GM12878 (cell line): ENCODE measurements at regions not wholly inside any gene's neighbourhood (a gene's known extent, or its start where the extent isn't known, plus 50 kb on each side); places are given as distances from the start of the nearest gene placed in this dataset.

Experiments used
- ATAC-seq: fragments of 200-7000 bp; cut with Tn5 transposase; 3 replicates; pipeline ENCODE4 v1.9.1; 2020; ENCODE audit warnings: mild to moderate bottlenecking, moderate library complexity
- BruUV-seq: library from RNA; stranded (reverse); fragments of 400-500 nt; replicated peaks from 2 replicates; lab custom pipeline; 2021; lab: Mats Ljungman, UMichigan
- CTCF ChIA-PET: fragments of 300-600 bp; sonication (Branson Sonifier 250); formaldehyde crosslinking; extraction: SDS; loops from one replicate; lab custom pipeline; 2021; ENCODE audit warnings: inconsistent platforms; lab: Yijun Ruan, JAX
- POLR2A ChIA-PET: fragments of 350-600 bp; formaldehyde crosslinking; extraction: SDS; loops from one replicate; lab custom pipeline; 2021; ENCODE audit warnings: inconsistent platforms; lab: Charles Lee
- RAD21 ChIA-PET: fragments of 300-600 bp; sonication (Branson Sonifier 250); formaldehyde crosslinking; loops from one replicate; lab custom pipeline; 2023; ENCODE audit warnings: antibody characterized with exemption; ENCODE audit not compliant: unreplicated experiment; lab: Charles Lee
- SMC1A ChIA-PET: fragments of 300-600 bp; sonication (Branson Sonifier 250); formaldehyde crosslinking; loops from one replicate; lab custom pipeline; 2023; ENCODE audit not compliant: unreplicated experiment, uncharacterized antibody; lab: Charles Lee
- DNase-seq: peaks from one replicate; pipeline ENCODE4 v3.0.0-alpha.2; 2011; ENCODE audit warnings: low read depth, low spot score
- FAIRE-seq: peaks from 3 replicates; lab custom pipeline; 2011; peaks lifted over from hg19 to GRCh38; lab: Jason Lieb, UNC
- H2AFZ ChIP-seq: 2 replicates; pipeline ENCODE4 v1.6.0; 2011; ENCODE audit warnings: low read depth, low read length, control low read depth; ENCODE audit not compliant: control insufficient read depth
- H3K27ac ChIP-seq: 2 replicates; pipeline ENCODE4 v1.5.1; 2011; ENCODE audit warnings: control low read depth; ENCODE audit not compliant: control insufficient read depth, insufficient read depth
- H3K27me3 ChIP-seq, 2 experiments: replicated peaks in 1 of 2; 2 replicates each; pipeline versions ENCODE4 v1.6.0 to v1.6.1; 2011; ENCODE audit warnings: low read length in 1 of 2; ENCODE audit not compliant: control insufficient read depth in 2 of 2, insufficient read depth in 2 of 2
- H3K36me3 ChIP-seq, 2 experiments: 2 replicates each; pipeline ENCODE4 v1.5.1; 2011; ENCODE audit warnings: low read length in 1 of 2; ENCODE audit not compliant: control insufficient read depth in 2 of 2, insufficient read depth in 2 of 2
- H3K4me1 ChIP-seq: 2 replicates; pipeline ENCODE4 v1.6.1; 2011; ENCODE audit warnings: mild to moderate bottlenecking, low read length, moderate library complexity, mixed read lengths; ENCODE audit not compliant: control insufficient read depth, insufficient read depth
- H3K4me2 ChIP-seq: 2 replicates; pipeline ENCODE4 v1.6.0; 2011; ENCODE audit warnings: control low read depth; ENCODE audit not compliant: control insufficient read depth, insufficient read depth
- H3K4me3 ChIP-seq: fragments of 200-600 bp; sonication (generic); 2 replicates; pipeline ENCODE4 v1.5.1; 2016
- H3K79me2 ChIP-seq: 2 replicates; pipeline ENCODE4 v1.6.0; 2011; ENCODE audit warnings: low read length; ENCODE audit not compliant: control insufficient read depth, insufficient read depth
- H3K9ac ChIP-seq: 2 replicates; pipeline ENCODE4 v1.8.0; 2011; ENCODE audit warnings: low read length, control low read depth, mixed read lengths; ENCODE audit not compliant: control insufficient read depth, insufficient read depth
- H3K9me3 ChIP-seq: replicated peaks from 3 replicates; pipeline ENCODE4 v1.5.1; 2011; ENCODE audit warnings: mild to moderate bottlenecking, low read length; ENCODE audit not compliant: control insufficient read depth, insufficient read depth
- H4K20me1 ChIP-seq: 2 replicates; pipeline ENCODE4 v1.6.0; 2011; ENCODE audit not compliant: control insufficient read depth, insufficient read depth
- BCL11A ChIP-seq: IDR thresholded peaks from 2 replicates; pipeline ENCODE4 v1.6.1; 2011; ENCODE audit warnings: low read depth, low read length
- CHD2 ChIP-seq: IDR thresholded peaks from 2 replicates; pipeline ENCODE4 v1.6.1; 2011; ENCODE audit warnings: low read depth, low read length, improper control_type of control experiment, borderline replicate concordance
- GATAD2B ChIP-seq: fragments of 450-650 bp; conservative IDR thresholded peaks from 2 replicates; pipeline ENCODE4 v1.6.1; 2017; ENCODE audit warnings: low read depth, mild to moderate bottlenecking, moderate library complexity
- IRF4 ChIP-seq: IDR thresholded peaks from 2 replicates; pipeline ENCODE4 v1.6.1; 2011; ENCODE audit warnings: low read depth, low read length
- KDM1A ChIP-seq: fragments of 200-600 bp; sonication (generic); IDR thresholded peaks from 2 replicates; pipeline ENCODE4 v1.6.1; 2016; ENCODE audit warnings: borderline replicate concordance
- NFYA ChIP-seq: IDR thresholded peaks from 2 replicates; pipeline ENCODE4 v1.6.1; 2011; ENCODE audit warnings: low read depth, mild to moderate bottlenecking, low read length, improper control_type of control experiment, borderline replicate concordance
- NRF1 ChIP-seq: conservative IDR thresholded peaks from 2 replicates; pipeline ENCODE4 v1.6.1; 2011; ENCODE audit warnings: mild to moderate bottlenecking, low read depth, low read length, improper control_type of control experiment
- RELA ChIP-seq: fragments of 450-650 bp; IDR thresholded peaks from 2 replicates; pipeline ENCODE4 v1.8.0; 2014; ENCODE audit warnings: borderline replicate concordance; ENCODE audit not compliant: partially characterized antibody
- TAF1 ChIP-seq: IDR thresholded peaks from 2 replicates; pipeline ENCODE4 v1.6.1; 2011; ENCODE audit warnings: mild to moderate bottlenecking, low read depth, low read length, borderline replicate concordance
- TCF3 ChIP-seq: IDR thresholded peaks from 2 replicates; pipeline ENCODE4 v1.6.1; 2012; ENCODE audit warnings: low read depth, mild to moderate bottlenecking, low read length, borderline replicate concordance; ENCODE audit not compliant: insufficient read depth
- ZNF384 ChIP-seq: IDR thresholded peaks from 2 replicates; pipeline ENCODE4 v1.6.1; 2012; ENCODE audit warnings: low read depth, mild to moderate bottlenecking, low read length, improper control_type of control experiment, borderline replicate concordance
- ZNF622 ChIP-seq: fragments of 450-650 bp; IDR thresholded peaks from 2 replicates; pipeline ENCODE4 v1.6.1; 2017; ENCODE audit warnings: mild to moderate bottlenecking, inconsistent platforms
- ZSCAN29 ChIP-seq: fragments of 450-650 bp; IDR thresholded peaks from 2 replicates; pipeline ENCODE4 v1.6.1; 2017; ENCODE audit warnings: mild to moderate bottlenecking, moderate library complexity
- WGBS: methylation state at CpG from one replicate; pipeline ENCODE4 v1.1.6; 2016; ENCODE audit warnings: low lambda C conversion rate; ENCODE audit not compliant: insufficient replicate concordance, insufficient coverage; ENCODE audit errors: missing lambda C conversion rate; 5-methylcytosine and 5-hydroxymethylcytosine counted together
- in situ Hi-C: fragments of 300-500 bp; cut with MboI; formaldehyde crosslinking; loops from 9 replicates; pipeline ENCODE4 v1.14.3; 2018; ENCODE audit warnings: mixed read lengths
- intact Hi-C: fragments of 100-400 bp; cut with micrococcal nuclease; formaldehyde crosslinking; loops from one replicate; pipeline ENCODE4 v1.14.2; 2022; ENCODE audit not compliant: unreplicated experiment
- TF ChIP-seq, protein P1 (sequence below): IDR thresholded peaks from 2 replicates; pipeline ENCODE4 v1.6.1; 2012; ENCODE audit warnings: low read length, inconsistent platforms
- TF ChIP-seq, protein P2 (sequence below): fragments of 450-650 bp; IDR thresholded peaks from 2 replicates; pipeline ENCODE4 v1.6.1; 2016; ENCODE audit warnings: mild to moderate bottlenecking, moderate library complexity, borderline replicate concordance
- TF ChIP-seq, protein P3 (sequence below): IDR thresholded peaks from 2 replicates; pipeline ENCODE4 v1.6.1; 2011; ENCODE audit warnings: mild to moderate bottlenecking, low read depth, low read length, moderate library complexity; ENCODE audit not compliant: insufficient replicate concordance
- TF ChIP-seq, protein P4 (sequence below): fragments of 150-350 bp; IDR thresholded peaks from 2 replicates; pipeline ENCODE4 v1.6.1; 2014; ENCODE audit warnings: mild to moderate bottlenecking, low read depth, low read length

DNA sequence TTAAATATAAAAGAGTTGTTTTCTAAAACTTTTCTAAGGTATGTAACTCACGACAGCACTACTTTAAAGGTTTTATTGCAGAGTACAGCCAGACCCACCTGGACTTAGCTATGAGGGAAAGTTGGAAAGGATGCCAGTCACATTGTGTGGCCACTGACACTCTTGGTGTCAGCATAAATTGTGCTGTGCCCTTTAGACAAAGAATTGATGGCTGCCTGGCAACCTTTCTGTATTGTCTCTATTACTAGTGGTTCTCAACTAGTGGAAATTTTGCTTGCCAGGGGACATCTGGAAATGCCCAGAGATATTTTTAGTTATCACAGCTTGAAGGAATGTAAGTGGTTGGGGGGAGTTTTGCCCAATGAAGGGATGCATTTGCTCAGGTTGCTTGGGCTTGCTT, 117.5 kb upstream of the APP start:
- no peaks in the 10 kb centered on the region for H3K4me1 ChIP-seq
- H4K20me1 ChIP-seq = no peaks in the 10 kb centered on the region
- H3K9ac ChIP-seq = no peak overlapping the region
- H3K36me3 ChIP-seq = no peaks in the 10 kb centered on the region
- ATAC-seq (no peak), DNase-seq (no peak), FAIRE-seq (no peak)
- BruUV-seq = no TSS peak
- no peaks in the 10 kb centered on the region for H3K79me2 ChIP-seq
- ChIA-PET SMC1A (no interaction called here), RAD21 (no interaction called here), CTCF (no interaction called here), POLR2A (no interaction called here)
- no peak overlapping the region for H3K4me2 ChIP-seq
- no peak overlapping the region for H3K27ac ChIP-seq
- in situ Hi-C loops = no loop called here
- H2AFZ ChIP-seq = no peak overlapping the region
- no peak overlapping the region for H3K4me3 ChIP-seq
- WGBS = 0% methylated on average over 1 of the region's 1 CpG
- no peaks in the 10 kb centered on the region for H3K9me3 ChIP-seq
- TF ChIP-seq IRF4 (no peak), ZSCAN29 (no peak), RELA (no peak), CHD2 (no peak), KDM1A (no peak), NFYA (no peak), ZNF384 (no peak), TCF3 (no peak), TAF1 (no peak), GATAD2B (no peak), BCL11A (no peak), NRF1 (no peak), ZNF622 (no peak)
- TF ChIP-seq, protein P1, sequence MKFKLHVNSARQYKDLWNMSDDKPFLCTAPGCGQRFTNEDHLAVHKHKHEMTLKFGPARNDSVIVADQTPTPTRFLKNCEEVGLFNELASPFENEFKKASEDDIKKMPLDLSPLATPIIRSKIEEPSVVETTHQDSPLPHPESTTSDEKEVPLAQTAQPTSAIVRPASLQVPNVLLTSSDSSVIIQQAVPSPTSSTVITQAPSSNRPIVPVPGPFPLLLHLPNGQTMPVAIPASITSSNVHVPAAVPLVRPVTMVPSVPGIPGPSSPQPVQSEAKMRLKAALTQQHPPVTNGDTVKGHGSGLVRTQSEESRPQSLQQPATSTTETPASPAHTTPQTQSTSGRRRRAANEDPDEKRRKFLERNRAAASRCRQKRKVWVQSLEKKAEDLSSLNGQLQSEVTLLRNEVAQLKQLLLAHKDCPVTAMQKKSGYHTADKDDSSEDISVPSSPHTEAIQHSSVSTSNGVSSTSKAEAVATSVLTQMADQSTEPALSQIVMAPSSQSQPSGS = no peak
- TF ChIP-seq, protein P2, sequence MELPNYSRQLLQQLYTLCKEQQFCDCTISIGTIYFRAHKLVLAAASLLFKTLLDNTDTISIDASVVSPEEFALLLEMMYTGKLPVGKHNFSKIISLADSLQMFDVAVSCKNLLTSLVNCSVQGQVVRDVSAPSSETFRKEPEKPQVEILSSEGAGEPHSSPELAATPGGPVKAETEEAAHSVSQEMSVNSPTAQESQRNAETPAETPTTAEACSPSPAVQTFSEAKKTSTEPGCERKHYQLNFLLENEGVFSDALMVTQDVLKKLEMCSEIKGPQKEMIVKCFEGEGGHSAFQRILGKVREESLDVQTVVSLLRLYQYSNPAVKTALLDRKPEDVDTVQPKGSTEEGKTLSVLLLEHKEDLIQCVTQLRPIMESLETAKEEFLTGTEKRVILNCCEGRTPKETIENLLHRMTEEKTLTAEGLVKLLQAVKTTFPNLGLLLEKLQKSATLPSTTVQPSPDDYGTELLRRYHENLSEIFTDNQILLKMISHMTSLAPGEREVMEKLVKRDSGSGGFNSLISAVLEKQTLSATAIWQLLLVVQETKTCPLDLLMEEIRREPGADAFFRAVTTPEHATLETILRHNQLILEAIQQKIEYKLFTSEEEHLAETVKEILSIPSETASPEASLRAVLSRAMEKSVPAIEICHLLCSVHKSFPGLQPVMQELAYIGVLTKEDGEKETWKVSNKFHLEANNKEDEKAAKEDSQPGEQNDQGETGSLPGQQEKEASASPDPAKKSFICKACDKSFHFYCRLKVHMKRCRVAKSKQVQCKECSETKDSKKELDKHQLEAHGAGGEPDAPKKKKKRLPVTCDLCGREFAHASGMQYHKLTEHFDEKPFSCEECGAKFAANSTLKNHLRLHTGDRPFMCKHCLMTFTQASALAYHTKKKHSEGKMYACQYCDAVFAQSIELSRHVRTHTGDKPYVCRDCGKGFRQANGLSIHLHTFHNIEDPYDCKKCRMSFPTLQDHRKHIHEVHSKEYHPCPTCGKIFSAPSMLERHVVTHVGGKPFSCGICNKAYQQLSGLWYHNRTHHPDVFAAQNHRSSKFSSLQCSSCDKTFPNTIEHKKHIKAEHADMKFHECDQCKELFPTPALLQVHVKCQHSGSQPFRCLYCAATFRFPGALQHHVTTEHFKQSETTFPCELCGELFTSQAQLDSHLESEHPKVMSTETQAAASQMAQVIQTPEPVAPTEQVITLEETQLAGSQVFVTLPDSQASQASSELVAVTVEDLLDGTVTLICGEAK = no peak
- TF ChIP-seq, protein P3, sequence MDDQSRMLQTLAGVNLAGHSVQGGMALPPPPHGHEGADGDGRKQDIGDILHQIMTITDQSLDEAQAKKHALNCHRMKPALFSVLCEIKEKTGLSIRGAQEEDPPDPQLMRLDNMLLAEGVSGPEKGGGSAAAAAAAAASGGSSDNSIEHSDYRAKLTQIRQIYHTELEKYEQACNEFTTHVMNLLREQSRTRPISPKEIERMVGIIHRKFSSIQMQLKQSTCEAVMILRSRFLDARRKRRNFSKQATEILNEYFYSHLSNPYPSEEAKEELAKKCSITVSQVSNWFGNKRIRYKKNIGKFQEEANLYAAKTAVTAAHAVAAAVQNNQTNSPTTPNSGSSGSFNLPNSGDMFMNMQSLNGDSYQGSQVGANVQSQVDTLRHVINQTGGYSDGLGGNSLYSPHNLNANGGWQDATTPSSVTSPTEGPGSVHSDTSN = no peak
- TF ChIP-seq, protein P4, sequence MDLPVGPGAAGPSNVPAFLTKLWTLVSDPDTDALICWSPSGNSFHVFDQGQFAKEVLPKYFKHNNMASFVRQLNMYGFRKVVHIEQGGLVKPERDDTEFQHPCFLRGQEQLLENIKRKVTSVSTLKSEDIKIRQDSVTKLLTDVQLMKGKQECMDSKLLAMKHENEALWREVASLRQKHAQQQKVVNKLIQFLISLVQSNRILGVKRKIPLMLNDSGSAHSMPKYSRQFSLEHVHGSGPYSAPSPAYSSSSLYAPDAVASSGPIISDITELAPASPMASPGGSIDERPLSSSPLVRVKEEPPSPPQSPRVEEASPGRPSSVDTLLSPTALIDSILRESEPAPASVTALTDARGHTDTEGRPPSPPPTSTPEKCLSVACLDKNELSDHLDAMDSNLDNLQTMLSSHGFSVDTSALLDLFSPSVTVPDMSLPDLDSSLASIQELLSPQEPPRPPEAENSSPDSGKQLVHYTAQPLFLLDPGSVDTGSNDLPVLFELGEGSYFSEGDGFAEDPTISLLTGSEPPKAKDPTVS = no peak
- no peaks in the 10 kb centered on the region for H3K27me3 ChIP-seq
- intact Hi-C loops = no loop called here
